Astrocyte (in vitro differentiated cells and primary cell): ENCODE measurements at regions not wholly inside any gene's neighbourhood (a gene's known extent, or its start where the extent isn't known, plus 50 kb on each side); places are given as distances from the start of the nearest gene placed in this dataset.

Experiments used
- DNase-seq: peaks from one replicate; pipeline ENCODE4 v3.0.0-alpha.2; 2010; ENCODE audit warnings: low read depth
- FAIRE-seq: peaks from 2 replicates; lab custom pipeline; 2011; peaks lifted over from hg19 to GRCh38; lab: Jason Lieb, UNC
- H2AFZ ChIP-seq: 2 replicates; pipeline ENCODE4 v1.6.0; 2012; ENCODE audit warnings: low read depth, low read length, inconsistent platforms
- H3K27ac ChIP-seq: 2 replicates; pipeline ENCODE4 v1.5.1; 2011; ENCODE audit warnings: low read depth, low read length, inconsistent platforms
- H3K27me3 ChIP-seq: 2 replicates; pipeline ENCODE4 v1.6.0; 2011; ENCODE audit warnings: low read length, inconsistent platforms; ENCODE audit not compliant: insufficient read depth
- H3K36me3 ChIP-seq: 2 replicates; pipeline ENCODE4 v1.5.1; 2011; ENCODE audit warnings: low read length, inconsistent platforms; ENCODE audit not compliant: insufficient read depth
- H3K4me1 ChIP-seq: 2 replicates; pipeline ENCODE4 v1.5.1; 2011; ENCODE audit warnings: low read length, inconsistent platforms; ENCODE audit not compliant: insufficient read depth
- H3K4me2 ChIP-seq: 2 replicates; pipeline ENCODE4 v1.6.0; 2012; ENCODE audit warnings: low read length, inconsistent platforms
- H3K4me3 ChIP-seq: 2 replicates; pipeline ENCODE4 v1.5.1; 2011; ENCODE audit warnings: low read depth, mild to moderate bottlenecking, low read length, inconsistent platforms; ENCODE audit not compliant: insufficient read depth
- H3K79me2 ChIP-seq: 2 replicates; pipeline ENCODE4 v1.6.0; 2012; ENCODE audit warnings: mild to moderate bottlenecking, low read length, inconsistent platforms; ENCODE audit not compliant: insufficient read depth
- H3K9ac ChIP-seq: 2 replicates; pipeline ENCODE4 v1.6.0; 2012; ENCODE audit warnings: mild to moderate bottlenecking, low read length, inconsistent platforms
- H3K9me3 ChIP-seq: 2 replicates; pipeline ENCODE4 v1.5.1; 2012; ENCODE audit warnings: low read depth, mild to moderate bottlenecking, low read length, inconsistent platforms; ENCODE audit not compliant: insufficient read depth
- H4K20me1 ChIP-seq: 2 replicates; pipeline ENCODE4 v1.6.0; 2012; ENCODE audit warnings: low read length, inconsistent platforms; ENCODE audit not compliant: insufficient read depth
- H3K27ac Mint-ChIP-seq: one replicate; pipeline ENCODE4 v1.8.0; 2021; ENCODE audit warnings: mild to moderate bottlenecking, mixed read lengths; ENCODE audit not compliant: unreplicated experiment
- H3K27me3 Mint-ChIP-seq: one replicate; pipeline ENCODE4 v1.8.0; 2021; ENCODE audit warnings: low read depth, mixed read lengths; ENCODE audit not compliant: unreplicated experiment
- H3K36me3 Mint-ChIP-seq: one replicate; pipeline ENCODE4 v1.8.0; 2021; ENCODE audit warnings: low read depth, mixed read lengths; ENCODE audit not compliant: unreplicated experiment
- H3K4me1 Mint-ChIP-seq: one replicate; pipeline ENCODE4 v1.8.0; 2021; ENCODE audit warnings: low read depth, mixed read lengths; ENCODE audit not compliant: unreplicated experiment
- H3K4me3 Mint-ChIP-seq: one replicate; pipeline ENCODE4 v1.8.0; 2021; ENCODE audit warnings: mild to moderate bottlenecking, moderate library complexity, mixed read lengths; ENCODE audit not compliant: unreplicated experiment
- H3K9me3 Mint-ChIP-seq: one replicate; pipeline ENCODE4 v1.8.0; 2021; ENCODE audit warnings: mild to moderate bottlenecking, mixed read lengths; ENCODE audit not compliant: unreplicated experiment
- EZH2 ChIP-seq: IDR thresholded peaks from 2 replicates; pipeline ENCODE4 v1.6.1; 2012; ENCODE audit warnings: mild to moderate bottlenecking, low read length, inconsistent platforms; ENCODE audit not compliant: insufficient read depth
- TF ChIP-seq, protein P1 (sequence below): IDR thresholded peaks from 2 replicates; pipeline ENCODE4 v1.5.1; 2011; ENCODE audit warnings: low read depth, mild to moderate bottlenecking, inconsistent platforms, low read length, moderate library complexity; ENCODE audit not compliant: insufficient read depth

DNA sequence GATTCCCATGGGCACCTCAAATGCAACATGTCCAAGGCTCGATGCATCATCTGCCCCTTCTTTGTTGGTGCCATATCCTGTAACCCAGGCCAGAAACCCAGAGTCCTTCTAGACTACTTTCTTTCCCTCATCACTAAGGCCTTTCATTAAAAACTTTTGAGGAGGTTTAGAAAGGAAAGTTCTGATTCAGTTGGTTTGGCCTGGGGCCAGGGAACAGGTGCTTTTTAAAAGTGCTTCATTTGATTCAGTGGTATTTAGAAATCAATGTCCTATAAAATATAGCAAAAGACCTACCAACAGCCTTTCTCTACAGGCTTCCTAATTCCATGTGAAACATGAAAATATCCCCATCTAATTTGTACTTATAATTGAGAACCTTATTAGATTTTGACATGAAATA lies 341.9 kb upstream of the RORA start:
- no peak overlapping the region for H3K4me3 ChIP-seq
- H3K9me3 Mint-ChIP-seq = peaks cover 3% of the 10 kb centered on the region
- peaks cover 7% of the 10 kb centered on the region for H3K27me3 Mint-ChIP-seq
- no peak overlapping the region for H2AFZ ChIP-seq
- H3K36me3 Mint-ChIP-seq = no peaks in the 10 kb centered on the region
- no peak overlapping the region for H3K27ac ChIP-seq
- no peaks in the 10 kb centered on the region for H4K20me1 ChIP-seq
- DNase-seq = no peak
- H3K4me1 ChIP-seq = no peaks in the 10 kb centered on the region
- no peak for FAIRE-seq
- H3K79me2 ChIP-seq = no peaks in the 10 kb centered on the region
- H3K4me2 ChIP-seq = no peak overlapping the region
- no peaks in the 10 kb centered on the region for H3K4me1 Mint-ChIP-seq
- no peaks in the 10 kb centered on the region for H3K36me3 ChIP-seq
- no peak for TF ChIP-seq EZH2
- TF ChIP-seq, protein P1, sequence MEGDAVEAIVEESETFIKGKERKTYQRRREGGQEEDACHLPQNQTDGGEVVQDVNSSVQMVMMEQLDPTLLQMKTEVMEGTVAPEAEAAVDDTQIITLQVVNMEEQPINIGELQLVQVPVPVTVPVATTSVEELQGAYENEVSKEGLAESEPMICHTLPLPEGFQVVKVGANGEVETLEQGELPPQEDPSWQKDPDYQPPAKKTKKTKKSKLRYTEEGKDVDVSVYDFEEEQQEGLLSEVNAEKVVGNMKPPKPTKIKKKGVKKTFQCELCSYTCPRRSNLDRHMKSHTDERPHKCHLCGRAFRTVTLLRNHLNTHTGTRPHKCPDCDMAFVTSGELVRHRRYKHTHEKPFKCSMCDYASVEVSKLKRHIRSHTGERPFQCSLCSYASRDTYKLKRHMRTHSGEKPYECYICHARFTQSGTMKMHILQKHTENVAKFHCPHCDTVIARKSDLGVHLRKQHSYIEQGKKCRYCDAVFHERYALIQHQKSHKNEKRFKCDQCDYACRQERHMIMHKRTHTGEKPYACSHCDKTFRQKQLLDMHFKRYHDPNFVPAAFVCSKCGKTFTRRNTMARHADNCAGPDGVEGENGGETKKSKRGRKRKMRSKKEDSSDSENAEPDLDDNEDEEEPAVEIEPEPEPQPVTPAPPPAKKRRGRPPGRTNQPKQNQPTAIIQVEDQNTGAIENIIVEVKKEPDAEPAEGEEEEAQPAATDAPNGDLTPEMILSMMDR = no peak
- H3K9ac ChIP-seq = no peak overlapping the region
- H3K27me3 ChIP-seq = peaks cover 2% of the 10 kb centered on the region
- H3K27ac Mint-ChIP-seq = no peak overlapping the region
- no peak overlapping the region for H3K4me3 Mint-ChIP-seq
- H3K9me3 ChIP-seq = no peaks in the 10 kb centered on the region

DNA sequence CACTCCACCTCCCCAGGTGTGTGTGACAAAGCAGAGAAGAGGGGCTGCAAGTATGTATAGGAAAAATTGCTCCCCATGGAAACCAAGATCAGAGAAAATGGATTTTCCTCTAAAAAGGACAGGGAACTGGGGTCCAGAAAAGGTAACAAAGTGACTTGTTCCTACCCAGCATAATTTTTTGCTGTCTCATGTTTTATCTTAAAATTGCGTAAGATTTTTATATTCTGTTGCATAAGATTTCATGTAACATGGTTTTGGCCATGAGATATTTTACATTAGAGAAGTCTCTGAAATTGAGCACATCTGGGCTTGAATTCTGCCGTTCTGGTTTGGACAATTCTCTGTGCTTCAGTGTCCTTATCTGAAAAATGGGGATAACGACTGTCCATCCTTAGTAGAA lies 335.7 kb upstream of the RORA start:
- peaks cover 4% of the 10 kb centered on the region for H3K27me3 ChIP-seq
- no peak overlapping the region for H3K4me3 ChIP-seq
- no peak overlapping the region for H2AFZ ChIP-seq
- H3K36me3 ChIP-seq = no peaks in the 10 kb centered on the region
- Mint-ChIP-seq H3K4me1 (peaks cover 5% of the 10 kb centered on the region), H3K27me3 (peaks cover 23% of the 10 kb centered on the region), H3K4me3 (no peak overlapping the region), H3K27ac (no peak overlapping the region), H3K9me3 (peaks cover 5% of the 10 kb centered on the region), H3K36me3 (no peaks in the 10 kb centered on the region)
- H3K4me2 ChIP-seq = no peak overlapping the region
- DNase-seq = no peak
- no peaks in the 10 kb centered on the region for H3K4me1 ChIP-seq
- no peaks in the 10 kb centered on the region for H3K79me2 ChIP-seq
- H3K27ac ChIP-seq = no peak overlapping the region
- no peak for FAIRE-seq
- TF ChIP-seq, protein P1 = no peak
- TF ChIP-seq EZH2 = no peak
- no peak overlapping the region for H3K9ac ChIP-seq
- H4K20me1 ChIP-seq = no peaks in the 10 kb centered on the region
- H3K9me3 ChIP-seq = no peaks in the 10 kb centered on the region

DNA sequence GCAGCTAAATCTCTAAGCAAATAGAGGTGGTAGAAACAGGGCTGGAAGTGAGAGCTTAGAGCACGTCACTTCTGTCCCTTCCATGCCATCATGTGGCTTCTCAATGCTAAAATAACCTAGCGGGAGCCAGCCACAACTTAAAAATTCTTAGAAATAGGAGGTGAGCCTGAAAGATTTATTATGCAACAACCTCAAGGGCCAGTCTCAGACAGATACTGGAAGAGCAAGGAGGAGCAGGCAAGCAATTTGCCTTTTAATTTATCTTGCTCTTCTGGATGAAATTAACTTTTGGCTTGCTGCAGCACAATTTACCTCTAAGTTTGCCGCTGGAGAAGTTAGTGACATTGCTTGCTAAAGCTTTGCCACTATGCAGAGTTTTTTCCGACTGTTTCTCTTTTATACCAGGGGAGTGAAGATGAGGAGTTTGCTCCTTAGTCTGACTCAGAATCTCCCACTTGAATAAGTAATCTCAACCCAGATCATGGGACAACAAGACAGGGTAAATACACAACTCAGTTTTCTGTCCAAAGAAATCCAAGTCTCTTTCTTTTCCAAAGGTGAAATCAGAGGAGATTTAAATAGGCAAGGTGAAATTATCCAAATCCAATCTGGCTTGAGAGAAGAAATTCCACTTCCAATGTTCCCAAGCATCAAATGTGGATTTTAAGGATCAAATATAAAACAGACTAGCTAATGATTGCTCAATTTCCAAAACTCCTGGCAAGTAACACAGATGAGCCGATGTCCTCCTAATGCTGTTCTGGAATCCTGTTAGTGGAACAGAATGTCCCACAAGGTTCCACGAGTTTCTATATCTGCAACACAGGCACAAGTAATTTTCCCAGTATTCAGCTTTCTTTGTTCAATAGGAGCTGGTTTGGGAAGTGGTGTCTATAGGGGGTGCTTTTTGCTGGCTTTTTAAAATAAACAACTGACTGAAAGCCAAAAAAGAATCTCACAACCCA lies 329.4 kb upstream of the RORA start:
- no peak overlapping the region for H2AFZ ChIP-seq
- peaks cover 23% of the 10 kb centered on the region for H3K4me1 Mint-ChIP-seq
- no peak for TF ChIP-seq EZH2
- TF ChIP-seq, protein P1 = no peak
- FAIRE-seq (no peak), DNase-seq (no peak)
- H3K27me3 Mint-ChIP-seq = peaks cover 10% of the 10 kb centered on the region
- H3K36me3 Mint-ChIP-seq = no peaks in the 10 kb centered on the region
- no peaks in the 10 kb centered on the region for H3K36me3 ChIP-seq
- H3K4me2 ChIP-seq = no peak overlapping the region
- H3K27ac Mint-ChIP-seq = no peak overlapping the region
- H3K4me1 ChIP-seq = peaks cover 10% of the 10 kb centered on the region
- H3K9ac ChIP-seq = no peak overlapping the region
- no peaks in the 10 kb centered on the region for H3K79me2 ChIP-seq
- H3K4me3 ChIP-seq = no peak overlapping the region
- H3K27me3 ChIP-seq = peaks cover 4% of the 10 kb centered on the region
- no peak overlapping the region for H3K4me3 Mint-ChIP-seq
- H3K9me3 ChIP-seq = no peaks in the 10 kb centered on the region
- no peaks in the 10 kb centered on the region for H4K20me1 ChIP-seq
- H3K9me3 Mint-ChIP-seq = peaks cover 2% of the 10 kb centered on the region
- no peak overlapping the region for H3K27ac ChIP-seq
